T-helper 2 cell treated with Interferon-gamma antibody and Interleukin-4, amounts not matched to agents 5 μg/mL and 100 μg/mL, for 36 hours (primary cell): ENCODE measurements at regions not wholly inside any gene's neighbourhood (a gene's known extent, or its start where the extent isn't known, plus 50 kb on each side); places are given as distances from the start of the nearest gene placed in this dataset.
A peak's percentile ranks its signal among the peaks of the same experiment; 100 is the strongest.

Experiments used
- DNase-seq: peaks from one replicate; pipeline ENCODE4 v3.0.0; 2021; ENCODE audit warnings: low spot score
- H3K27ac Mint-ChIP-seq: one replicate; pipeline ENCODE4 v1.8.0; 2021; ENCODE audit warnings: mild to moderate bottlenecking, mixed read lengths
- H3K27me3 Mint-ChIP-seq: one replicate; pipeline ENCODE4 v1.8.0; 2021; ENCODE audit warnings: low read depth, mixed read lengths
- H3K36me3 Mint-ChIP-seq: one replicate; pipeline ENCODE4 v1.8.0; 2021; ENCODE audit warnings: low read depth, mixed read lengths
- H3K4me1 Mint-ChIP-seq: one replicate; pipeline ENCODE4 v1.8.0; 2021; ENCODE audit warnings: low read depth, mixed read lengths
- H3K4me3 Mint-ChIP-seq: one replicate; pipeline ENCODE4 v1.8.0; 2022; ENCODE audit warnings: mild to moderate bottlenecking, moderate library complexity, mixed read lengths
- H3K9me3 Mint-ChIP-seq: one replicate; pipeline ENCODE4 v1.8.0; 2021; ENCODE audit warnings: mixed read lengths

DNA sequence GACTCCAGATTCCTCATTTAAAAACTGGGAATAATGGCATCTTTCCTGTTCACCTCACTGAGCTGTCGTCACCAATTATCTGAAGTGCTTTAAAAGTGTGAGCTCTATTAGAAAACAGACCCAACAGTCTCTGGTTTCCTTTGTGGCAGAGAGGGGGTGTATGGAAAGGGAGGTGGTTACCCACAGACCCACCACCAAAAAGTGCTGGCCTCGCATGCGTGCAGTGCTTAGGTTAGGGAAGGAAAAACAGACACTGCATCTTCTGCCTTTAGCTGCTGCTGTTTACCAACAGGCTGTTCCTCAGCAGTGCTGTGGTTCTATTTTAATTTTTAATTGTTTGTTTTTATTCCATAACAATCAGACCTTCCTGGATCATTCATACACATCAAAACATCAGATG is 249.6 kb downstream of the PIK3R1 start:
- H3K27me3 Mint-ChIP-seq: peaks cover 11% of the 10 kb centered on the region

DNA sequence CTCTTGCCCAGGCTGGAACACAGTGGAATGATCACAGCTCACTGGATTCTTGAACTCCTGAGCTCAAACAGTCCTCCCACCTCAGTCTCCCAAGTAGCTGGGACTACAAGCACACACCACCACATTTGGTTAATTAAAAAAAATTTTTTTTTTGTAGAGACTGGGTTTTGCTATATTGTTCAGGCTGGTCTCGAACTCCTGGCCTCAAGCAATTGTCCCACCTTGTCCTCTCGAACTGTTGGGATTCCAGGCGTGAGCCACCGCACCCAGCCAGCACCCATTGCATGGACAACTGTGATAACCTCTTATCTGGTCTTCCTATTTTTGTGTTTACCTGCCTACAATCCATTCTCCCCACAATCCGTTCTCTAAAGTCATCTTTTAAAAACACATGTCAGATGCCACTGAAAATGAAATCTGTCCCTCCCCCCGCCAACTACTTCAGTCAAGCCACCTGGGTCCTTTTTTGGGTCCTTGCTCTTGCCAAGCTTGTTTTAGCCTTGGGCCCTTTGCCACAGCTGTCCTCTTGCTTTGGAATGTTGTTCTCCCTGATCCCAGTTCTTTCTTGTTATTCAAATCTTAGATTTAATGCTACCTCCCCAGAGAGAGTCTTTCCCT is 250.5 kb downstream of the PIK3R1 start:
- Mint-ChIP-seq H3K4me3 (no peak overlapping the region), H3K9me3 (no peaks in the 10 kb centered on the region), H3K4me1 (no peaks in the 10 kb centered on the region), H3K27ac (no peak overlapping the region), H3K27me3 (peaks cover 14% of the 10 kb centered on the region), H3K36me3 (no peaks in the 10 kb centered on the region)
- DNase-seq: no peak

More for the DNA sequence above, 249.6 kb downstream of the PIK3R1 start:
- Mint-ChIP-seq H3K27ac (no peak overlapping the region), H3K9me3 (no peaks in the 10 kb centered on the region), H3K4me1 (peaks cover under 1% of the 10 kb centered on the region), H3K4me3 (no peak overlapping the region), H3K36me3 (no peaks in the 10 kb centered on the region)
- peak; percentile 64 for DNase-seq

DNA sequence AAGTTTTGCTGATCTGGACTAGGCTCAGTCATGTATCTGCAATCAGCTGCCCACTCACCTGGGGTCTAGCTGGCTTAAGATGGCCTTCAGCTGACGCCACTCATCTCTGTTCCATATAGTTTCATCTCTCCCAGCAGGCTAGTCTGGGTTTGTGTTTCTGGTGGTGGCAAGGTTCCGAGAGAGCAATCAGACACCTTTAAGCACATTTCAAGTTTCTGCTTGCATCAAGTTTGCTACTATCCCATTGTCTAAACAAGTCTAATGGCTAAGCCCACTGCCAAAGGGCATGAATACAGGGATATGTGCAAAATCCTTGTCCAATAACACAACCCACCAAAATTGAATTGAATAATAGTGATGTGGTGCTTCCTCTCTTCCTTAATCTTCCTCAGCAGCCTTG is 251.7 kb downstream of the PIK3R1 start:
- no peaks in the 10 kb centered on the region for H3K4me1 Mint-ChIP-seq
- H3K9me3 Mint-ChIP-seq: no peaks in the 10 kb centered on the region
- H3K27ac Mint-ChIP-seq: no peak overlapping the region
- no peak for DNase-seq
- H3K27me3 Mint-ChIP-seq: peaks cover 14% of the 10 kb centered on the region
- H3K4me3 Mint-ChIP-seq: no peak overlapping the region
- no peaks in the 10 kb centered on the region for H3K36me3 Mint-ChIP-seq

DNA sequence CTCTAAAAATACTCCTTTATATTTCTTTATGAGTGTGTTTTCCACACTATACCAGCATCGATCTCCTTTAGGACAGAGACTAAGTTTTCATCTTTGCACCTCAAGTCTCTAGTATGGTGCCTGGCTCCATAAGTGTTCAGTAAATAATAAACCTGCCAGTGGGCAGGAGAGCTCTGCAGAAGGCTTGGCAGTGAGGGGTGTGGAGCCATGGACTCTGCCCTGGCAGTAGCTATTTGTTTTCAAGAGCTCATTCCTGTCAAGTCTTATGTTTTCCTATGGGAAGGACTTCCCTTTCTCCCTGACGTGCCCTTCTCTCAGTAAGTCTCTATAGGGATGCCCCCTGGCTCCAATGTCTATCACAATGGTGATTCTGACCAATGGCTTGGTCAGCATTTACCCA is 252.2 kb downstream of the PIK3R1 start:
- no peak for DNase-seq
- H3K36me3 Mint-ChIP-seq: no peaks in the 10 kb centered on the region
- no peaks in the 10 kb centered on the region for H3K9me3 Mint-ChIP-seq
- no peak overlapping the region for H3K4me3 Mint-ChIP-seq
- no peak overlapping the region for H3K27ac Mint-ChIP-seq
- H3K27me3 Mint-ChIP-seq: peaks cover 14% of the 10 kb centered on the region
- no peaks in the 10 kb centered on the region for H3K4me1 Mint-ChIP-seq

DNA sequence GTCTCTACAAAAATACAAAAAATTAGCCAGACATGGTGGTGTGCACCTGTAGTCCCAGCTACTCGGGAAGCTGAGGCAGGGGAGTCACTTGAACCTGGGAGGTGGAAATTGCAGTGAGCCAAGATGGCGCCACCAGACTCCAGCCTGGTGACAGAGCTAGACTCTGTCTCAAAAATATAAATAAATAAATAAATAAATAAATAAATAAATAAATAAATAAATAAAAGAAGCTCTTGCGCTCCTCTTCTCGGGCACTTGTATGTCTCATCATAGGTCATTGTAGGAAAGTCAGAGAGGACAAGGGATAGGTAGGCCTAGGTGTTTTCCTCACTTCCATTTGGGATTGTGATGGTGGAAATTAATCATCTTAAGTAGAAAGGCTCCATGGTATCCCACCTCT is 252.8 kb downstream of the PIK3R1 start:
- Mint-ChIP-seq H3K4me1 (no peaks in the 10 kb centered on the region), H3K27ac (no peak overlapping the region), H3K27me3 (peaks cover 17% of the 10 kb centered on the region), H3K36me3 (no peaks in the 10 kb centered on the region), H3K4me3 (no peak overlapping the region), H3K9me3 (no peaks in the 10 kb centered on the region)
- DNase-seq: no peak

- H3K4me1 Mint-ChIP-seq: no peaks in the 10 kb centered on the region
- H3K27ac Mint-ChIP-seq: no peak overlapping the region
- H3K4me3 Mint-ChIP-seq: no peak overlapping the region
- peaks cover 13% of the 10 kb centered on the region for H3K27me3 Mint-ChIP-seq
- DNase-seq: no peak
- no peaks in the 10 kb centered on the region for H3K9me3 Mint-ChIP-seq
- H3K36me3 Mint-ChIP-seq: no peaks in the 10 kb centered on the region
Measured at GRCh38 chr5:68475476-68475983, 260.0 kb downstream of the PIK3R1 start.

GRCh38 chr5:68476854-68477253 is 261.3 kb downstream of the PIK3R1 start:
- Mint-ChIP-seq H3K36me3 (no peaks in the 10 kb centered on the region), H3K27me3 (peaks cover 15% of the 10 kb centered on the region), H3K27ac (no peak overlapping the region), H3K4me1 (no peaks in the 10 kb centered on the region), H3K4me3 (no peak overlapping the region), H3K9me3 (no peaks in the 10 kb centered on the region)
- no peak for DNase-seq

GRCh38 chr5:68478301-68479095 is 262.9 kb downstream of the PIK3R1 start:
- peaks cover 21% of the 10 kb centered on the region for H3K27me3 Mint-ChIP-seq

DNA sequence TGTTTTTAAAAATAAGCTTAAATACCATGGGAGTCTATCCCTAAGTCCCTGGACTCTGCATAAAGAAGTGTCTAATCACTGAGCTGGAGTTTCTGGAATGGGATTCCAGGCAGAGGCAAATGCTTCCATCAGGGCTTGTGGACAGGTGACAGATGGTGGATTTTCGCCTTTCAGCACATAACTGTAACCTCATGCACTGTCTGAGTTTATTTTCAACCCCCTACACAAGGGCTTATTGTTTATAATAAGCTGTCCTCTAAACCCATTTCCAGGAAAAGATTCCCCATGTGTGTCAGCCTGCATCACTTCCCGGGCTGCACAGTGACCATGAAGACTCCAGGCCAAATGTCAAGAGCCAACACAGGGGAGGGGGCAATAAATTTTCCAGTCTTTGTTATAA is 264.0 kb downstream of the PIK3R1 start:
- Mint-ChIP-seq H3K4me3 (no peak overlapping the region), H3K4me1 (no peaks in the 10 kb centered on the region), H3K9me3 (no peaks in the 10 kb centered on the region), H3K27ac (no peak overlapping the region), H3K36me3 (no peaks in the 10 kb centered on the region), H3K27me3 (peaks cover 20% of the 10 kb centered on the region)
- no peak for DNase-seq

More at GRCh38 chr5:68478301-68479095, 262.9 kb downstream of the PIK3R1 start:
- Mint-ChIP-seq H3K36me3 (no peaks in the 10 kb centered on the region), H3K4me3 (no peak overlapping the region), H3K27ac (no peak overlapping the region), H3K4me1 (no peaks in the 10 kb centered on the region), H3K9me3 (no peaks in the 10 kb centered on the region)
- no peak for DNase-seq

GRCh38 chr5:68480335-68480940 is 264.9 kb downstream of the PIK3R1 start:
- H3K4me1 Mint-ChIP-seq: no peaks in the 10 kb centered on the region
- no peak overlapping the region for H3K4me3 Mint-ChIP-seq
- peaks cover 18% of the 10 kb centered on the region for H3K27me3 Mint-ChIP-seq
- no peak overlapping the region for H3K27ac Mint-ChIP-seq
- no peak for DNase-seq
- no peaks in the 10 kb centered on the region for H3K36me3 Mint-ChIP-seq
- H3K9me3 Mint-ChIP-seq: no peaks in the 10 kb centered on the region

GRCh38 chr5:68482199-68482598 is 266.6 kb downstream of the PIK3R1 start:
- Mint-ChIP-seq H3K27me3 (peaks cover 25% of the 10 kb centered on the region), H3K4me3 (no peak overlapping the region), H3K4me1 (no peaks in the 10 kb centered on the region), H3K9me3 (no peaks in the 10 kb centered on the region), H3K27ac (no peak overlapping the region), H3K36me3 (no peaks in the 10 kb centered on the region)
- DNase-seq: no peak

- no peak overlapping the region for H3K27ac Mint-ChIP-seq
- no peak for DNase-seq
- peaks cover 5% of the 10 kb centered on the region for H3K9me3 Mint-ChIP-seq
- H3K36me3 Mint-ChIP-seq: no peaks in the 10 kb centered on the region
- H3K4me3 Mint-ChIP-seq: no peak overlapping the region
- H3K4me1 Mint-ChIP-seq: no peaks in the 10 kb centered on the region
- peaks cover 24% of the 10 kb centered on the region for H3K27me3 Mint-ChIP-seq
Measured at GRCh38 chr5:68484307-68485068, 268.9 kb downstream of the PIK3R1 start.

DNA sequence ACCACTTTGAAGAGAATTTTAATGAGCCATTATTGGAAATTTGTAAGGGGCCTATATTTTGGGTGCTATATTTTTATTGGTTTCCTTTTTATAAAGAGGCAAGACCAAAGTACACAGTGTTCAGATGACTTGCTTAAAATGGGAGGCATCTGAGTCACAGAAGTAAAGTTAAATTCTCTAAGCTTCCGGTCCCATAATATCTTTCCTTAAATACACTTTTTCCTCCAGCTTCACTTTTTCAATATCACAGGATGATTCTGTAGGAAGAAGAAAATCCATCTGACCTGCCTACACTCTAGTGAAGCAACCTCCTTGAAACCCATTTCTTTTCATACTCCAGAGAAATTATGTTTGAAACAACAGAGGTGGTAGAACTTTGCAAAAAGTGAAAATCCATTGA is 274.0 kb downstream of the PIK3R1 start:
- H3K9me3 Mint-ChIP-seq: peaks cover 5% of the 10 kb centered on the region
- H3K27me3 Mint-ChIP-seq: peaks cover 13% of the 10 kb centered on the region
- no peak overlapping the region for H3K27ac Mint-ChIP-seq
- DNase-seq: no peak
- no peak overlapping the region for H3K4me3 Mint-ChIP-seq
- no peaks in the 10 kb centered on the region for H3K36me3 Mint-ChIP-seq
- H3K4me1 Mint-ChIP-seq: no peaks in the 10 kb centered on the region

- DNase-seq: no peak
- Mint-ChIP-seq H3K4me3 (no peak overlapping the region), H3K27ac (no peak overlapping the region), H3K9me3 (peaks cover 5% of the 10 kb centered on the region), H3K4me1 (no peaks in the 10 kb centered on the region), H3K27me3 (peaks cover 13% of the 10 kb centered on the region), H3K36me3 (no peaks in the 10 kb centered on the region)
Measured at GRCh38 chr5:68490406-68490805, 274.9 kb downstream of the PIK3R1 start.
